HK-2 (cell line): ENCODE measurements at regions not wholly inside any gene's neighbourhood (a gene's known extent, or its start where the extent isn't known, plus 50 kb on each side); places are given as distances from the start of the nearest gene placed in this dataset.

Experiments used
- DNase-seq: peaks from one replicate; pipeline ENCODE4 v3.0.0-alpha.2; 2018; ENCODE audit not compliant: unreplicated experiment

- no peak for DNase-seq
These were observed 249.3 kb upstream of the TCERG1L start for GRCh38 chr10:131560706-131561355.

GRCh38 chr10:131561897-131562296 is 250.4 kb upstream of the TCERG1L start:
- DNase-seq: no peak

GRCh38 chr10:131563411-131563810 is 251.9 kb upstream of the TCERG1L start:
- no peak for DNase-seq

GRCh38 chr10:131567279-131568162 is 256.0 kb upstream of the TCERG1L start:
- no peak for DNase-seq

DNA sequence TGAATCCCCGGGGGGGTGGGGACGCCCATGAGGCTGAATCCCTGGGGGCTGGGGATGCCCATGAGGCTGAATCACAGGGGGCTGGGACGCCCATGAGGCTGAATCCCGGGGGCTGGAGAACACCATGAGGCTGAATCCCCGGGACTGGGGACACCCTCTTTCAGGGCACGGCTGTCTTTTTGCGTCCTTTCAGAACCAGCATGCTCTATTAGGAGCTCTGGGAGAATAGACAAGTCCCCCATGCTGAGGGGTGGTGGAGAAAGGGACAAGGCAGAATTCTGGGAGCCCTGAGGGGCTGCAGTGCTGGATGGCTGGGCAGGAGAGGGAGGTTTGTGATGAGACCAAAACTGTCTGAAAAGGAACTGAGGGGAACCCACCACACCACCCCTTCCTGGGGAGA is 257.3 kb upstream of the TCERG1L start:
- DNase-seq: no peak

- DNase-seq: no peak
These were observed 258.6 kb upstream of the TCERG1L start for GRCh38 chr10:131569851-131570715.

GRCh38 chr10:131570716-131571307 is 259.3 kb upstream of the TCERG1L start:
- DNase-seq: no peak

GRCh38 chr10:131571346-131571745 is 259.8 kb upstream of the TCERG1L start:
- DNase-seq: no peak

GRCh38 chr10:131571865-131572264 is 260.3 kb upstream of the TCERG1L start:
- no peak for DNase-seq

DNA sequence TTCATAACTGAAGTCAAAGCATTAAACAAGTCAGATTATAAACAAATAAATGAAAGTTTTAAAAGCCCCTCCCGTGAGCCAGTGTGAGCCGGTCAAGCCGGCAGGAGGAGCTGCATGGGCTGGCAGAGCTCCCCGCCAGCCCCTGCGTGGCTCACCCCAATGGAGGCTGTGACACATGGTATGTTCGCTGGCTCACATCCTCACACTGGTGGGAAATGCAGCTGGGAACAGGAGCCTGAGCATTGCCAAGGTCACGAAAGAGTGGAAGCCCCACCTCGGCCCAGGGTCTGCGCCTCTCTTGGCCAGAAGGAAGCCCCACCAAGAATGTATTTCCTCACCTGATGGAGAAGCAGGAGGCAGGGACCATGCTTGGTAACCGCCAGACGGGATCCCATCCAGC is 261.7 kb upstream of the TCERG1L start:
- DNase-seq: no peak

GRCh38 chr10:131573707-131574106 is 262.2 kb upstream of the TCERG1L start:
- no peak for DNase-seq

DNA sequence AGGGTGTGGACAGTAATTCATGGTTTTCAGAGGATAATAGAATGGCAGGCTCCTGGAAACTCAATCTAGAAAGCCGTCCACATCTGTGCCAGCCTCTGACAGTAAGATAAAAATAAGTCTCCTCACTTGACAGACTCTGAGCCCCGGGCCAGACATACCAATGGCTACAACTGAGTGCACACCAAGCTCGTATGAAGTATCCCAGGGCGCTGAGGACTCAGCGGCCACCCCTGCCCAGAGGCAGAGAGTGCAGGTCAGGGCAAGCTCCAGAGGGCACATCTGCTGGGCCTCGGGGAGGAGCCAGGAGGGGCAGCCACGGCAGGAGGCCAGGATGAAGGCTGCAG is 262.8 kb upstream of the TCERG1L start:
- DNase-seq: no peak

- DNase-seq: no peak
These were observed 263.3 kb upstream of the TCERG1L start for GRCh38 chr10:131574707-131575430.

- no peak for DNase-seq
These were observed 264.4 kb upstream of the TCERG1L start for GRCh38 chr10:131575877-131576276.

DNA sequence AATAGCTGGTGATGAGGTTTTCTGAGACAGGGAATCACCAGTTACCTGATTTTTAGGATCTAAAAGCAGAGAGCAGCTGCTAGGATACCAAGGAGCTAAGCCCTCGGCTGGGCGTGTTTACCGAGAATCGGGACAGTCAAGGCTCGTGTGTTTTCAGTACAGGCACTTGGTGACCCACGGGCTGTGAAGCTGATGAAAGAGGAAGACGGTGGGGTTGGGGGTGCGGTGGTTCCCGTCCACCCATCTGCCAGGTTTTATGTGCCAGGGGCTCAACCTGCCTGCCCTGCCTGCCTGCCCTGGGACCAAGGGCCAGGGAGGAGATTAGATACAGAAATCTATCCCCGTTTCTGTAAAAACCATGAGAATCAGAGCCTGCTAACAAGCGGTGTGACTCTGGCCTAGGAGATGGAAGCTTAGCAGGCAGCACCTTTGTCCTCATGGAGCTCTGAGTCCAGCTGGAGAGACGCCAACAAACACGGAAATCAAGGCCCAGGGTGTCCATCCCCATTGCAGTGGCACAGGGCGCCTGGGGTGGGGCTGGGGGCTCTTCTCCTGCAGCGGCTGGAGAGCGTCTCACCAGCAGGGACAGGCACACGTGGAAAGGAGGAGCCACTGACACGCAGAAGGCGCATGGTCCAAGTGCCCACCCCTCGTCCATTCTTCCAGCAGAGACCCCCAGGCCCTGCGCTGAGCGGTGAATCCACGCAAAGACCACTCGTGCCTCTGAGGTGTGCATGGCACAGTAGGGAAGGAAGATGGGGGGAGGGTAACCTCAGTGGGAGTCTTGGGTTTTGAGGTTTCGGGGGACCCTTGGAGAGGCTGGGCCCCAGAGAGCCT is 265.0 kb upstream of the TCERG1L start:
- no peak for DNase-seq

DNA sequence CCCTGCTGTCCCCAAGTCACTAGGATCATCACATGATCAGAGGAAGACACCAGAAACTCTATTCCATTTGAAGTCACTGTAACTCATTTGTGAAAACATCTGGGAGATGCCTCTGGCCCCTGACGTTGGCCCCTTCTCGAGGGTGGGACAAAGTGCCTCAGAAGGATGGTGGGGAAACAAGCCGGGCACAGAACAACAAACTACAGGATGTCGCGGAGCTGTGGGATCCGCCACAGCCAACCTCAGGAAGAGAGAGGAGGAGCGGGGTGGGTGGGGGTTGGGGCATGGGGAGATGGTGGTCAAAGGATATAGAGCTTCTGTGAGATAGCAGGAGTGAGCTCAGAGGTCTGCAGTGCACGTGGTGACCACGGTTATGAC is 265.6 kb upstream of the TCERG1L start:
- DNase-seq: no peak

DNA sequence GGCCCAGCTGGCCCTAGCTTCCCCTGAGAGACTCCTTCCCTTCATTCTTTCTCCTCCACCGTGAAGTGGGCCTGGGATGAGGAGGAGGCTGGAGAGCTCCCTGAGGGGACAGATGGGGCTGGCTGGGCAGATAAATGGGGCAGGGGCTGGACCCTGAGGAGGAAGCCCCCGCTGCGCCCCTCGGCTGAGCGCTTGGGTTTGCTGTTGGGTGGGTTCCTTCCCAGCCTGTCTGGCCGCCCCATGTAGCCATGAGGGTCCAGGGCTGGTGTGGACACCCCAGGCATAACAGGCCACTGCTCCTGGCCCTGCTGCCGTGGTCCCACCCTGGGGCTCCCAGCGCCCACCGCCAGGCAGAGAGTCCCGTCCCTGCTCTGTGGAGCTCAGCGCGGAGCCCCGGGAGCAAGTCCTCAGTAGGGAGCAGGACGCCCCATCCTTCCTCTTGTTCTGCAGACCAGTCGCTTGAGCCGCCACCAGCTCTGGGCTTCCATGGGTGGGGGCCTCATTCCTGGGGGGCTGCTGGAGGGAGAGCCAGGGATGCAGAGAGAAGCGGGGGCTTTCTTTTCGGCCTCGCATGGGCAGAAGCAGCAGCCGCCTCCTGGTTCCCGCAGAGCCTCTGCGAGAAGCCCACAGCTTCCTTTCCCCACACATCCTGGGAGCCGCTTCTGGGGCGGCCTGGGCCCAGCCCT is 266.4 kb upstream of the TCERG1L start:
- DNase-seq: no peak

GRCh38 chr10:131578472-131578970 is 267.0 kb upstream of the TCERG1L start:
- no peak for DNase-seq

GRCh38 chr10:131579251-131580071 is 267.9 kb upstream of the TCERG1L start:
- DNase-seq: no peak
